Psoas muscle (tissue), 7 donors: ENCODE measurements at regions not wholly inside any gene's neighbourhood (a gene's known extent, or its start where the extent isn't known, plus 50 kb on each side); places are given as distances from the start of the nearest gene placed in this dataset.
"Not testable (repeated sequence)": the region's sequence is repeated elsewhere in the genome, so short reads cannot be mapped to it uniquely, and the experiment has no call there.

Experiments used
- ATAC-seq, 4 donors: fragments of 200-7000 bp; cut with Tn5 transposase; one replicate each; pipeline ENCODE4 v1.9.1; 2020; ENCODE audit warnings: moderate library complexity in 3 of 4, mild to moderate bottlenecking in 2 of 4
- DNase-seq, 2 donors: peaks; one replicate each; pipeline ENCODE4 v3.0.0-alpha.2; 2020
- H3K27ac ChIP-seq: fragments of 200-600 bp; one replicate; pipeline ENCODE4 v1.8.0; 2022
- H3K27me3 ChIP-seq, 3 donors: fragments of 200-600 bp in 1 of 3; one replicate each; pipeline versions ENCODE4 v1.6.1 to v1.8.0; 2013 to 2022; ENCODE audit warnings: low read length in 2 of 3, mild to moderate bottlenecking in 2 of 3, moderate library complexity in 1 of 3; ENCODE audit not compliant: insufficient read depth in 3 of 3
- H3K36me3 ChIP-seq, 2 donors: fragments of 200-600 bp in 1 of 2; one replicate each; pipeline versions ENCODE4 v1.6.1 to v1.8.0; 2013 to 2022; ENCODE audit warnings: low read depth in 1 of 2, mild to moderate bottlenecking in 1 of 2, moderate library complexity in 1 of 2; ENCODE audit not compliant: insufficient read depth in 1 of 2
- H3K4me1 ChIP-seq: fragments of 200-600 bp; one replicate; pipeline ENCODE4 v1.8.0; 2022
- H3K4me3 ChIP-seq: fragments of 200-600 bp; one replicate; pipeline ENCODE4 v1.8.0; 2022; ENCODE audit warnings: mild to moderate bottlenecking
- H3K9me3 ChIP-seq: fragments of 200-600 bp; one replicate; pipeline ENCODE4 v1.8.0; 2022
- CTCF ChIP-seq: fragments of 200-600 bp; IDR thresholded peaks from one replicate; pipeline ENCODE4 v1.8.0; 2022; ENCODE audit warnings: antibody characterized with exemption
- WGBS, 3 donors: extraction: QIAGEN DNeasy Blood & Tissue Kit; methylation state at CpG; one replicate each; pipeline versions ENCODE4 v1.1.6 to v1.1.7; 2013; 5-methylcytosine and 5-hydroxymethylcytosine counted together
- intact Hi-C, 2 donors: fragments of 100-400 bp; cut with DNase I; formaldehyde crosslinking; loops; one replicate each; pipeline versions ENCODE4 v1.11.0 to v1.14.2; 2022
- donor health status: healthy with polysubstance abuse.
- donor health status: DM: no; HTN: no; CAD: no; lungs with moderate emphysema.
- donor health status: Bipolar disorder and iron deficiency.
- donor health status: healthy.
- donor health status: DM: yes; HTN: yes; CAD: no.
- donor health status: DM: no; HTN: no; CAD: no.
- donor health status: DM: yes; HTN: yes; CAD: no.

- peak overlapping the region; percentile 39 for H3K27ac ChIP-seq
- intact Hi-C loops = no loop called here
- 50 to 71% (median 58%) methylated on average over 9 of the region's 9 CpGs for WGBS, 3 donors
- H3K4me1 ChIP-seq = peaks cover 20% of the 10 kb centered on the region
- H3K9me3 ChIP-seq = peaks cover 8% of the 10 kb centered on the region
- H3K36me3 ChIP-seq = no peaks in the 10 kb centered on the region
- DNase-seq = no peak
- H3K4me3 ChIP-seq = no peak overlapping the region
- TF ChIP-seq CTCF = no peak
- ATAC-seq = peak in 3 of 4 donors; percentile 30 to 55 (median 35)
- no peaks in the 10 kb centered on the region for H3K27me3 ChIP-seq
Measured at GRCh38 chr2:64932371-64933216, 56.6 kb upstream of the SLC1A4 start.

GRCh38 chr2:64934530-64934929, 54.7 kb upstream of the SLC1A4 start:
- peaks cover 30% of the 10 kb centered on the region for H3K4me1 ChIP-seq
- no peak overlapping the region for H3K4me3 ChIP-seq
- DNase-seq = no peak
- H3K36me3 ChIP-seq = no peaks in the 10 kb centered on the region
- TF ChIP-seq CTCF = no peak
- H3K27ac ChIP-seq = no peak overlapping the region
- no peak for ATAC-seq
- intact Hi-C loops = no loop called here
- H3K27me3 ChIP-seq = no peaks in the 10 kb centered on the region
- 89 to 92% (median 91%) methylated on average over 4 of the region's 4 CpGs for WGBS, 3 donors
- peaks cover 8% of the 10 kb centered on the region for H3K9me3 ChIP-seq

GRCh38 chr2:64936809-64937208, 52.4 kb upstream of the SLC1A4 start:
- peaks cover 28% of the 10 kb centered on the region for H3K4me1 ChIP-seq
- peaks cover 8% of the 10 kb centered on the region for H3K9me3 ChIP-seq
- WGBS, 3 donors = 94 to 100% (median 98%) methylated on average over 1 of the region's 1 CpG
- no peak for TF ChIP-seq CTCF
- H3K36me3 ChIP-seq = no peaks in the 10 kb centered on the region
- ATAC-seq (no peak), DNase-seq (no peak)
- no peaks in the 10 kb centered on the region for H3K27me3 ChIP-seq
- H3K27ac ChIP-seq = peak overlapping the region; percentile 93
- intact Hi-C loops = no loop called here
- H3K4me3 ChIP-seq = no peak overlapping the region

- intact Hi-C loops, H3K27me3 ChIP-seq, H3K9me3 ChIP-seq, H3K36me3 ChIP-seq, DNase-seq: not testable (repeated sequence)
- peak; percentile 7 to 49 (median 30) for ATAC-seq
- Histone ChIP-seq H3K27ac (peak overlapping the region; percentile 93), H3K4me1 (peaks cover 26% of the 10 kb centered on the region), H3K4me3 (peak overlapping the region; percentile 63)
- 32 to 48% (median 32%) methylated on average over 5 of the region's 5 CpGs for WGBS, 3 donors
Measured at GRCh38 chr2:64937314-64937686, 51.9 kb upstream of the SLC1A4 start.

GRCh38 chr2:64937687-64938491, 51.3 kb upstream of the SLC1A4 start:
- H3K36me3 ChIP-seq = no peaks in the 10 kb centered on the region
- peak overlapping the region; percentile 93 for H3K27ac ChIP-seq
- TF ChIP-seq CTCF = no peak
- peaks cover 29% of the 10 kb centered on the region for H3K4me1 ChIP-seq
- ATAC-seq (peak; percentile 65 to 83 (median 79)), DNase-seq (peak; percentile 32 to 72)
- H3K27me3 ChIP-seq = no peaks in the 10 kb centered on the region
- 21 to 40% (median 26%) methylated on average over 13 of the region's 13 CpGs for WGBS, 3 donors
- peaks cover 8% of the 10 kb centered on the region for H3K9me3 ChIP-seq
- peak overlapping the region; percentile 63 for H3K4me3 ChIP-seq
- intact Hi-C loops = no loop called here
